PC-3 (cell line): ENCODE measurements at regions not wholly inside any gene's neighbourhood (a gene's known extent, or its start where the extent isn't known, plus 50 kb on each side); places are given as distances from the start of the nearest gene placed in this dataset.

Experiments used
- ATAC-seq: fragments of 200-7000 bp; cut with Tn5 transposase; 2 replicates; pipeline ENCODE4 v1.9.1; 2020; ENCODE audit warnings: mild to moderate bottlenecking, moderate library complexity
- BruUV-seq: library from RNA; stranded (reverse); fragments of 400-500 nt; replicated peaks from 2 replicates; lab custom pipeline; 2021; lab: Mats Ljungman, UMichigan
- CTCF ChIA-PET: fragments of 300-600 bp; sonication (Branson Sonifier 250); formaldehyde crosslinking; loops from one replicate; lab custom pipeline; 2022; ENCODE audit warnings: antibody characterized with exemption; lab: Charles Lee
- POLR2A ChIA-PET: fragments of 300-600 bp; sonication (Branson Sonifier 250); formaldehyde crosslinking; loops from one replicate; lab custom pipeline; 2022; ENCODE audit warnings: antibody characterized with exemption; ENCODE audit not compliant: unreplicated experiment; lab: Charles Lee
- DNase-seq: peaks from one replicate; pipeline ENCODE4 v3.0.0-alpha.2; 2015
- H2AFZ ChIP-seq: fragments of 300-600 bp; sonication (generic); 2 replicates; pipeline ENCODE4 v1.6.0; 2016; ENCODE audit warnings: antibody characterized with exemption, low read length
- H3F3A ChIP-seq: fragments of 300-600 bp; sonication (generic); one replicate; pipeline ENCODE4 v1.6.0; 2017; ENCODE audit warnings: antibody characterized with exemption, low read length, control low read depth, mild to moderate bottlenecking; ENCODE audit not compliant: unreplicated experiment
- H3K27ac ChIP-seq: fragments of 300-600 bp; sonication (generic); 2 replicates; pipeline ENCODE4 v1.5.1; 2016; ENCODE audit warnings: mild to moderate bottlenecking, low read length
- H3K27me3 ChIP-seq: fragments of 300-600 bp; sonication (generic); 2 replicates; pipeline ENCODE4 v1.6.1; 2016; ENCODE audit warnings: low read length, mixed read lengths
- H3K36me3 ChIP-seq: fragments of 300-600 bp; sonication (generic); 2 replicates; pipeline ENCODE4 v1.6.1; 2016; ENCODE audit warnings: low read depth, mixed run types, low read length, mixed read lengths
- H3K4me1 ChIP-seq: fragments of 300-600 bp; sonication (generic); 2 replicates; pipeline ENCODE4 v1.5.1; 2016; ENCODE audit warnings: low read length; ENCODE audit not compliant: insufficient read depth
- H3K4me2 ChIP-seq: fragments of 300-600 bp; sonication (generic); 2 replicates; pipeline ENCODE4 v1.6.0; 2016; ENCODE audit warnings: low read length
- H3K4me3 ChIP-seq: fragments of 300-600 bp; sonication (generic); 2 replicates; pipeline ENCODE4 v1.5.1; 2016; ENCODE audit warnings: mild to moderate bottlenecking, low read length, mixed read lengths
- H3K79me2 ChIP-seq: fragments of 300-600 bp; sonication (generic); 2 replicates; pipeline ENCODE4 v1.6.1; 2017; ENCODE audit warnings: low read length, mixed read lengths
- H3K9ac ChIP-seq: fragments of 300-600 bp; sonication (generic); 2 replicates; pipeline ENCODE4 v1.6.0; 2016; ENCODE audit warnings: mild to moderate bottlenecking, low read length
- H3K9me2 ChIP-seq: fragments of 300-600 bp; sonication (generic); replicated peaks from 2 replicates; pipeline ENCODE4 v1.6.1; 2016; ENCODE audit warnings: mixed run types, low read length, mixed read lengths
- H3K9me3 ChIP-seq: fragments of 300-600 bp; sonication (generic); 2 replicates; pipeline ENCODE4 v1.6.1; 2016; ENCODE audit warnings: low read length, mixed read lengths
- H4K20me1 ChIP-seq: fragments of 300-600 bp; sonication (generic); 2 replicates; pipeline ENCODE4 v1.6.1; 2016; ENCODE audit warnings: low read length, mixed read lengths
- EZH2 ChIP-seq: fragments of 300-600 bp; sonication (generic); IDR thresholded peaks from one replicate; pipeline ENCODE4 v1.6.1; 2017; ENCODE audit warnings: antibody characterized with exemption, mild to moderate bottlenecking, low read length; ENCODE audit not compliant: unreplicated experiment
- EZH2phosphoT487 ChIP-seq: fragments of 300-600 bp; sonication (generic); IDR thresholded peaks from 2 replicates; pipeline ENCODE4 v1.6.1; 2018; ENCODE audit warnings: mild to moderate bottlenecking, antibody characterized with exemption, low read length, borderline replicate concordance
- intact Hi-C: fragments of 100-400 bp; cut with micrococcal nuclease; formaldehyde crosslinking; loops from 2 replicates; pipeline ENCODE4 v1.9.0; 2023
- TF ChIP-seq, protein P1 (sequence below): fragments of 300-600 bp; sonication (generic); conservative IDR thresholded peaks from 2 replicates; pipeline ENCODE4 v1.5.1; 2017; ENCODE audit warnings: antibody characterized with exemption, low read depth, mild to moderate bottlenecking, low read length

DNA sequence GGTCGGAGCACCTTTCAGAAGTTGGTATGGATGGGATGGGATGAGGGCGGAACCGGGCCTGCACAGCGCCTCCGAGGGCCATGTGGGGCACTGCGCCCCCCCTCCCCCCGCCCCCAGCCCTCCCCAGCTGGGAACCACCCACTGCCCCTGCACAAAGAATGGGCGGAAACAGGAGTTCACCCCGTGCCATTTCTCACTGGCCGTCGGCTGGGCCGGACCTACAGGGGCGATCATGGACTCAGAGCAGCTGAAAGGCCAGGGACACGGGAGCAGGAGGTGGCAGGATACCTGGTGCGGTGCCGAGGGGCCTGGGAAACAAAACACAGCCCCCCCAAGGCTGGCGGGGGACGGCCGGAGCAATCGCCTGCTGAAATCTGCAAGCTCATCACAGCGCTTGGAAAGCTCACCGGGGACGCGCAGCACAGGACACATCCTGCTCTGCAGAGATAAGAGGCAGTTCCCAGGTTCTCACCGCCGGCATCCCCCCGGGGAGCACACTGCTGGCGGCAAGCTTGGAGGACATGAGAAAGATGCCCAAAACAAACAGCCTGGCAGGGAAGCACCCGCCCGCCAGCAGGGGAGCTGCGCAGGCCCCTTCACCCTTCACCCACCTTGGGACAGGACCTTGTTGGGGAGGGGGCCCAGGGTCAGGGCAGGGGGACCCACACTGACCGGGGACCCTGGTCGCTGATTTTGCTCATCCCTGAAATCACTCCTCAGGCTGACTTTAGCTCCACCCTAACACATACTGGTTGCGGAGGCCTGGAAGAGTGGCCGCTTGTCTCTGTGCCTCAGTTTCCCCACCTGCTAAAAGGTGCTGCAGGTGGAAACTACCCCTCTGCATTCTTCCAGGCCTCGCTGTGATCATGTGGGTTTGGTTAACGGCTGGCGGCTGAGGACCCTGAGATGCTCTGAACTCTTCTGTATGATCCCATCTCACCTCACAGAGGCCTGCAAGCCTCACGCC is 263.9 kb downstream of the C16orf95 start:
- CTCF ChIA-PET: no interaction called here
- POLR2A ChIA-PET: no interaction called here
- no peaks in the 10 kb centered on the region for H4K20me1 ChIP-seq
- no peak overlapping the region for H3K27ac ChIP-seq
- no TSS peak for BruUV-seq
- H3K9me2 ChIP-seq: no peaks in the 10 kb centered on the region
- no peaks in the 10 kb centered on the region for H3K36me3 ChIP-seq
- TF ChIP-seq EZH2phosphoT487 (no peak), EZH2 (no peak)
- TF ChIP-seq, protein P1, sequence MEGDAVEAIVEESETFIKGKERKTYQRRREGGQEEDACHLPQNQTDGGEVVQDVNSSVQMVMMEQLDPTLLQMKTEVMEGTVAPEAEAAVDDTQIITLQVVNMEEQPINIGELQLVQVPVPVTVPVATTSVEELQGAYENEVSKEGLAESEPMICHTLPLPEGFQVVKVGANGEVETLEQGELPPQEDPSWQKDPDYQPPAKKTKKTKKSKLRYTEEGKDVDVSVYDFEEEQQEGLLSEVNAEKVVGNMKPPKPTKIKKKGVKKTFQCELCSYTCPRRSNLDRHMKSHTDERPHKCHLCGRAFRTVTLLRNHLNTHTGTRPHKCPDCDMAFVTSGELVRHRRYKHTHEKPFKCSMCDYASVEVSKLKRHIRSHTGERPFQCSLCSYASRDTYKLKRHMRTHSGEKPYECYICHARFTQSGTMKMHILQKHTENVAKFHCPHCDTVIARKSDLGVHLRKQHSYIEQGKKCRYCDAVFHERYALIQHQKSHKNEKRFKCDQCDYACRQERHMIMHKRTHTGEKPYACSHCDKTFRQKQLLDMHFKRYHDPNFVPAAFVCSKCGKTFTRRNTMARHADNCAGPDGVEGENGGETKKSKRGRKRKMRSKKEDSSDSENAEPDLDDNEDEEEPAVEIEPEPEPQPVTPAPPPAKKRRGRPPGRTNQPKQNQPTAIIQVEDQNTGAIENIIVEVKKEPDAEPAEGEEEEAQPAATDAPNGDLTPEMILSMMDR: no peak
- H3K9ac ChIP-seq: no peak overlapping the region
- no peak overlapping the region for H2AFZ ChIP-seq
- no peak overlapping the region for H3K4me3 ChIP-seq
- ATAC-seq: no peak; the same call in 1 of the 2 replicates
- no peak overlapping the region for H3K4me2 ChIP-seq
- H3K79me2 ChIP-seq: no peaks in the 10 kb centered on the region
- H3K27me3 ChIP-seq: no peaks in the 10 kb centered on the region
- intact Hi-C loops: no loop called here
- H3K4me1 ChIP-seq: no peaks in the 10 kb centered on the region
- DNase-seq: no peak
- no peaks in the 10 kb centered on the region for H3F3A ChIP-seq
- no peaks in the 10 kb centered on the region for H3K9me3 ChIP-seq

DNA sequence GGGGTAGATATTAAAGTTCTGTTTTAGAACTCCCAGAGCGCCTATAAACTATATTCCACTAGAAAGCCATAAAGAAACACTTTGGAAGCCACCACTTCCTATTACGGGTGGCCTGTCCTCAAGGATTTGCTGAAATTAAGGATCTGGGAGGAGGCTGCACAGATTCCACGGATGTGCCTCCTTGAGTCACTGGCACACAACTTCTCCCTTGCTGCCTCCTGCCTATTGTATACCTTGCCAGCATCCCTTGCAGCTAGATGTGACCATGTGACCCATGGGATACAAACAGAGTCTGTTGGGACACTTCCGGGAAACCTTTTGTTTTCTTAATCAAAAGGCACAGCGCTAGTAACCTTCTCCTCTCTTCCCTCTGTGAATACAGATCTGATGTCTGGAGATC is 263.0 kb downstream of the C16orf95 start:
- TF ChIP-seq, protein P1: no peak
- TF ChIP-seq EZH2 (no peak), EZH2phosphoT487 (no peak)
- BruUV-seq: no TSS peak
- intact Hi-C loops: no loop called here

GRCh38 chr16:87054856-87055255 is 262.3 kb downstream of the C16orf95 start:
- Histone ChIP-seq H3K36me3 (no peaks in the 10 kb centered on the region), H3K27ac (no peak overlapping the region), H3K79me2 (no peaks in the 10 kb centered on the region), H3K4me3 (no peak overlapping the region), H4K20me1 (no peaks in the 10 kb centered on the region), H3K9ac (no peak overlapping the region), H3F3A (no peaks in the 10 kb centered on the region), H3K4me2 (no peak overlapping the region), H2AFZ (no peak overlapping the region), H3K27me3 (no peaks in the 10 kb centered on the region), H3K9me2 (no peaks in the 10 kb centered on the region), H3K9me3 (no peaks in the 10 kb centered on the region), H3K4me1 (no peaks in the 10 kb centered on the region)
- intact Hi-C loops: no loop called here
- DNase-seq: no peak
- POLR2A ChIA-PET: no interaction called here
- CTCF ChIA-PET: no interaction called here
- BruUV-seq: no TSS peak
- TF ChIP-seq EZH2phosphoT487 (no peak), EZH2 (no peak)
- TF ChIP-seq, protein P1: no peak
- no peak for ATAC-seq

More for the DNA sequence above, 263.0 kb downstream of the C16orf95 start:
- Histone ChIP-seq H4K20me1 (no peaks in the 10 kb centered on the region), H3K9ac (no peak overlapping the region), H3K27me3 (no peaks in the 10 kb centered on the region), H3K36me3 (no peaks in the 10 kb centered on the region), H3K4me2 (no peak overlapping the region), H3K27ac (no peak overlapping the region), H3K79me2 (no peaks in the 10 kb centered on the region), H3K4me1 (no peaks in the 10 kb centered on the region), H3K4me3 (no peak overlapping the region), H3K9me2 (no peaks in the 10 kb centered on the region), H3K9me3 (no peaks in the 10 kb centered on the region), H2AFZ (no peak overlapping the region), H3F3A (no peaks in the 10 kb centered on the region)
- ChIA-PET CTCF (no interaction called here), POLR2A (no interaction called here)
- ATAC-seq: no peak
- no peak for DNase-seq
